ENCODE measurements at regions not wholly inside any gene's neighbourhood (a gene's known extent, or its start where the extent isn't known, plus 50 kb on each side); places are given as distances from the start of the nearest gene placed in this dataset.

- ATAC-seq (no peak), DNase-seq (no peak)
- Mint-ChIP-seq H3K27me3 (no peaks in the 10 kb centered on the region), H3K4me1 (no peaks in the 10 kb centered on the region), H3K36me3 (ENCODE audit: low read depth) (no peaks in the 10 kb centered on the region), H3K4me3 (no peak overlapping the region), H3K27ac (no peak overlapping the region)
- no peaks in the 10 kb centered on the region for H3K9me3 ChIP-seq (ENCODE audit: control insufficient read depth, low read length, poor library complexity, severe bottlenecking)
These were observed 669.8 kb upstream of the POT1 start for GRCh38 chr7:125599387-125599786.

DNA sequence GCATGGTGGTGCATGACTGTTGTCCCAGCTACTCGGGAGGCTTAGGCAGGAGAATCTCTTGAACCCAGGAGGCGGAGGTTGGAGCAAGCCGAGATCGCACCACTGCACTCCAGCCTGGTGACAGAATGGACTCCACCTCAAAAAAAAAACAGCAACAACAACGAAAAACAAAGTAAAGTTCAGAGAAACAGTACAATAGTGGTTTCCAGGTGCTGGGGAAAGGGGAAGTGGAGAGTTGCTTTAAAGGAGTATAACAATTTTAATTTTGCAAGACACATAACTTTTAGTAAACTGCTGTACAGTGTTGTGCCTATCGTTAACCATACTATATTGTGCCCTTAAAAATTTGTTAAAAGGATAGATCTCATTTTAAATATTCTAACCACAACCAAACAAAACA is 662.7 kb upstream of the POT1 start:
- no peak for ATAC-seq
- no peaks in the 10 kb centered on the region for H3K9me3 ChIP-seq (ENCODE audit: control insufficient read depth, low read length, poor library complexity, severe bottlenecking)
- no peaks in the 10 kb centered on the region for H3K27me3 Mint-ChIP-seq
- H3K4me1 Mint-ChIP-seq = no peaks in the 10 kb centered on the region
- H3K4me3 Mint-ChIP-seq = no peak overlapping the region
- no peaks in the 10 kb centered on the region for H3K36me3 Mint-ChIP-seq (ENCODE audit: low read depth)
- no peak overlapping the region for H3K27ac Mint-ChIP-seq
- no peak for DNase-seq

- DNase-seq (no peak), ATAC-seq (no peak)
- Mint-ChIP-seq H3K4me1 (no peaks in the 10 kb centered on the region), H3K27me3 (no peaks in the 10 kb centered on the region), H3K36me3 (ENCODE audit: low read depth) (no peaks in the 10 kb centered on the region), H3K4me3 (no peak overlapping the region), H3K27ac (no peak overlapping the region)
- no peaks in the 10 kb centered on the region for H3K9me3 ChIP-seq (ENCODE audit: control insufficient read depth, low read length, poor library complexity, severe bottlenecking)
These were observed 643.5 kb upstream of the POT1 start for GRCh38 chr7:125573126-125573525.

GRCh38 chr7:125572414-125572813 is 642.8 kb upstream of the POT1 start:
- H3K4me1 Mint-ChIP-seq = no peaks in the 10 kb centered on the region
- no peaks in the 10 kb centered on the region for H3K36me3 Mint-ChIP-seq (ENCODE audit: low read depth)
- DNase-seq (no peak), ATAC-seq (no peak)
- no peak overlapping the region for H3K4me3 Mint-ChIP-seq
- H3K27ac Mint-ChIP-seq = no peak overlapping the region
- H3K9me3 ChIP-seq (ENCODE audit: control insufficient read depth, low read length, poor library complexity, severe bottlenecking) = no peaks in the 10 kb centered on the region
- no peaks in the 10 kb centered on the region for H3K27me3 Mint-ChIP-seq

DNA sequence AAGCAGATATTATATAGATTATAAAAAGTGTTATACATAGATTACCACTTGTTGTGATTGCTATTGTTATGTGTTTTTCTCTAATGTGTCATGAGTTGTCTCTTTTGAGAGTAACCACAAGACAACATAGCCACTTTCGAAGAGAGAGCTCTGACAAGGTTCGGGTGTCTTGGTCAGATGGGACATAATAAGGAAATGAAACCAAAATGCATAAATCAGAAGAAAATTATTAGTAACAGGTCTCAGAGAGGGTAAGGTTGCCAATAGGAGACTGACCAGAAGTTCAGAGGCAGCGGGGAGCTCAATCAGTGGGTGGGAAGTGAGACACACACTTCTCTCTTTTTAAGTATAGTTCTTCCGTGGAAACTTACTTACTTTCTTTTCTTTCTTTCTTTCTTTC is 639.2 kb upstream of the POT1 start:
- H3K36me3 Mint-ChIP-seq (ENCODE audit: low read depth) = no peaks in the 10 kb centered on the region
- ATAC-seq = no peak
- no peaks in the 10 kb centered on the region for H3K4me1 Mint-ChIP-seq
- H3K4me3 Mint-ChIP-seq = no peak overlapping the region
- H3K27ac Mint-ChIP-seq = no peak overlapping the region
- H3K27me3 Mint-ChIP-seq = no peaks in the 10 kb centered on the region
- no peaks in the 10 kb centered on the region for H3K9me3 ChIP-seq (ENCODE audit: control insufficient read depth, low read length, poor library complexity, severe bottlenecking)
- no peak for DNase-seq

GRCh38 chr7:125567686-125568085 is 638.1 kb upstream of the POT1 start:
- no peaks in the 10 kb centered on the region for H3K36me3 Mint-ChIP-seq (ENCODE audit: low read depth)
- ATAC-seq (no peak), DNase-seq (no peak)
- H3K9me3 ChIP-seq (ENCODE audit: control insufficient read depth, low read length, poor library complexity, severe bottlenecking) = no peaks in the 10 kb centered on the region
- no peak overlapping the region for H3K4me3 Mint-ChIP-seq
- H3K4me1 Mint-ChIP-seq = no peaks in the 10 kb centered on the region
- H3K27me3 Mint-ChIP-seq = no peaks in the 10 kb centered on the region
- H3K27ac Mint-ChIP-seq = no peak overlapping the region

DNA sequence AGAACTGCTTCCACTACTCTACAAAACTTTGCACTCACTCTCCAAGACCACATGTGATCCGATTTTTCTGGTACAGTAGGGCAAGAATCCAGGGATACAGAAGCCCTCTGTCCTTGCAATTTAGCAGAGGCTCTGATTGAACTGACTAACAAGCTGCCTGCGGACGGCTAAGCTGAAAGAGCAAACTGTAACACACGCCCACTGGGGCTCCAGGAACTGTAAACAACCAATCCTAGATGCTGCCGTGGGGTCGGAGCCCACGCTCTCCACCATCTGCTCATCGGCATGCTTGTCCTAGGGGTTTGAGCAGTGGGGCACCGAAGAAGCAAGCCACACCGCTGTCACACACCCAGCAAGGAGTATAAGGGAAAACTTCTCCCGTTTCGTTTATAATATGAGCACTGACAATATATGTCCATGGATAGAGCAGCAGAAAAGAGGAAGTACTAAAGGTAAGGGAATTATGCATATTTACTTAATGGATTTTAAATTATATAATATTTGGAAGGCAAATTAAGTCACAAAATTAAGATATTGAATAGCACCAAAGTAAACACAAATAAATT is 634.4 kb upstream of the POT1 start:
- no peak for ATAC-seq
- no peaks in the 10 kb centered on the region for H3K4me1 Mint-ChIP-seq
- H3K4me3 Mint-ChIP-seq = no peak overlapping the region
- H3K27me3 Mint-ChIP-seq = no peaks in the 10 kb centered on the region
- H3K9me3 ChIP-seq (ENCODE audit: control insufficient read depth, low read length, poor library complexity, severe bottlenecking) = no peaks in the 10 kb centered on the region
- no peaks in the 10 kb centered on the region for H3K36me3 Mint-ChIP-seq (ENCODE audit: low read depth)
- DNase-seq = no peak
- H3K27ac Mint-ChIP-seq = no peak overlapping the region

DNA sequence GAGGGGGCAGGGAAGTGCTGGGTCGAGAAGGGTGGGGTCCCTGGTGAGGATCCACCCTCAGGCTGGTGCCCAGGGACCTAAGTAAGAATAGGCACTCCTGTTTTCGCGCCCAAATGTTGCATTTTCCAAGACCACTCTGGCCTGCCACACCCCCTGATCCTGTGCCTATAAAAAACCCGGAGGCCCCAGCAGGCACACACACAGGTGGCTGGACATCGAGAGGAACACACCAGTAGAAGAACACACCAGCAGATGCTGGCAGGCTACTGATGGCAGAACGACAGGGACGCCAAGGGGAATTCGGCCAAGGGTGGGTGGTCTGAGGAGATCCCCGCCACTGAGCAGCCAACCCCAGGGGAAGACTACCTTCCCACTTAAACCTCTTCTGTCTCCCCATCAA is 633.9 kb upstream of the POT1 start:
- DNase-seq = no peak
- Mint-ChIP-seq H3K27me3 (no peaks in the 10 kb centered on the region), H3K4me1 (no peaks in the 10 kb centered on the region), H3K36me3 (ENCODE audit: low read depth) (no peaks in the 10 kb centered on the region), H3K27ac (no peak overlapping the region), H3K4me3 (no peak overlapping the region)
- ATAC-seq = no peak
- H3K9me3 ChIP-seq (ENCODE audit: control insufficient read depth, low read length, poor library complexity, severe bottlenecking) = no peaks in the 10 kb centered on the region

GRCh38 chr7:125561006-125561405 is 631.4 kb upstream of the POT1 start:
- ATAC-seq (no peak), DNase-seq (no peak)
- no peak overlapping the region for H3K27ac Mint-ChIP-seq
- H3K4me3 Mint-ChIP-seq = no peak overlapping the region
- no peaks in the 10 kb centered on the region for H3K9me3 ChIP-seq (ENCODE audit: control insufficient read depth, low read length, poor library complexity, severe bottlenecking)
- H3K4me1 Mint-ChIP-seq = no peaks in the 10 kb centered on the region
- no peaks in the 10 kb centered on the region for H3K36me3 Mint-ChIP-seq (ENCODE audit: low read depth)
- no peaks in the 10 kb centered on the region for H3K27me3 Mint-ChIP-seq

GRCh38 chr7:125559921-125560320 is 630.3 kb upstream of the POT1 start:
- Mint-ChIP-seq H3K27me3 (no peaks in the 10 kb centered on the region), H3K27ac (no peak overlapping the region), H3K36me3 (ENCODE audit: low read depth) (no peaks in the 10 kb centered on the region), H3K4me3 (no peak overlapping the region), H3K4me1 (no peaks in the 10 kb centered on the region)
- H3K9me3 ChIP-seq (ENCODE audit: control insufficient read depth, low read length, poor library complexity, severe bottlenecking) = no peaks in the 10 kb centered on the region
- DNase-seq (no peak), ATAC-seq (no peak)

DNA sequence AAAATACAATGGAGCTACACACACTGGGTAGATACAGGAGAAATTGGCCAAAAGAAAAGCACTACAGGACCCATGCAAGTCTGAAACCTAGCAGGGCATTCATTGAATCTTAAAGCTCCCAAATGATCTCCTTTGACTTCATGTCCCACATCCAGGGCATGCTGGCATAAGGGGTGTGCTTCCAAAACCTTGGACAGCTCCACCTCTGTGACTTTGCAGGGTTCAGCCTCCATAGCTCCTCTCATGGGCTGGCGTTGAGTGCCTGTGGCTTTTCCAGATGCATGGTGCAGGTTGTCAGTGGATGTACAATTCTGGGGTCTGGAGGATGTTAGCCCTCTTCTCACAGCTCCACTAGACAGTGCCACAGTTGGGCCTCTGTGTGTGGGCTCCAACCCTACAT is 626.3 kb upstream of the POT1 start:
- Mint-ChIP-seq H3K4me3 (no peak overlapping the region), H3K4me1 (no peaks in the 10 kb centered on the region), H3K27me3 (no peaks in the 10 kb centered on the region), H3K27ac (no peak overlapping the region), H3K36me3 (ENCODE audit: low read depth) (no peaks in the 10 kb centered on the region)
- H3K9me3 ChIP-seq (ENCODE audit: control insufficient read depth, low read length, poor library complexity, severe bottlenecking) = no peaks in the 10 kb centered on the region
- ATAC-seq = no peak
- DNase-seq = no peak

- Mint-ChIP-seq H3K27me3 (no peaks in the 10 kb centered on the region), H3K36me3 (ENCODE audit: low read depth) (no peaks in the 10 kb centered on the region), H3K4me1 (no peaks in the 10 kb centered on the region), H3K4me3 (no peak overlapping the region), H3K27ac (no peak overlapping the region)
- H3K9me3 ChIP-seq (ENCODE audit: control insufficient read depth, low read length, poor library complexity, severe bottlenecking) = no peaks in the 10 kb centered on the region
- DNase-seq = no peak
- ATAC-seq = no peak
These were observed 621.4 kb upstream of the POT1 start for GRCh38 chr7:125551008-125551407.

DNA sequence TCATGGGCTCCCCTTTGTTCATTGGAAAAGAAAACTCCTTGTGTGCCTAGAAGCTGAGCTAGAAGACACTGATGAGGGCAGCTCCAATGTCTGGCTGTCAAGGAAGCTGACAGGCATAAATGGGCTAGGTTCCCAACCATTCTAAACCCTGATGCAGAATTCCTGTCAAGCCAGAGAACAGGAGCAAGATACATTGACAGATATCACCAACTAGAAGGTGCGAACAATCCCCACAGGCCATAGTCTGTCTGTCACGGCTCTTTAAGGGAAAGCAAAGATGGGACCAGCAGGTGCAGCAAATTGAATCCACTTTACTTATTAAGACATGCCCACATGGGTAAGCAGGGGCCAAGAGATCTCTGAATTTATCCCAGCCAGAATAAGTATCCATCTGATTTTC is 617.9 kb upstream of the POT1 start:
- H3K27ac Mint-ChIP-seq = no peak overlapping the region
- no peaks in the 10 kb centered on the region for H3K36me3 Mint-ChIP-seq (ENCODE audit: low read depth)
- ATAC-seq (no peak), DNase-seq (no peak)
- no peaks in the 10 kb centered on the region for H3K27me3 Mint-ChIP-seq
- H3K4me1 Mint-ChIP-seq = no peaks in the 10 kb centered on the region
- no peaks in the 10 kb centered on the region for H3K9me3 ChIP-seq (ENCODE audit: control insufficient read depth, low read length, poor library complexity, severe bottlenecking)
- H3K4me3 Mint-ChIP-seq = no peak overlapping the region

- no peaks in the 10 kb centered on the region for H3K4me1 Mint-ChIP-seq
- H3K27ac Mint-ChIP-seq = no peak overlapping the region
- H3K9me3 ChIP-seq (ENCODE audit: control insufficient read depth, low read length, poor library complexity, severe bottlenecking) = no peaks in the 10 kb centered on the region
- no peaks in the 10 kb centered on the region for H3K36me3 Mint-ChIP-seq (ENCODE audit: low read depth)
- H3K4me3 Mint-ChIP-seq = no peak overlapping the region
- H3K27me3 Mint-ChIP-seq = no peaks in the 10 kb centered on the region
- ATAC-seq (no peak), DNase-seq (no peak)
These were observed 600.9 kb upstream of the POT1 start for GRCh38 chr7:125530553-125530952.

DNA sequence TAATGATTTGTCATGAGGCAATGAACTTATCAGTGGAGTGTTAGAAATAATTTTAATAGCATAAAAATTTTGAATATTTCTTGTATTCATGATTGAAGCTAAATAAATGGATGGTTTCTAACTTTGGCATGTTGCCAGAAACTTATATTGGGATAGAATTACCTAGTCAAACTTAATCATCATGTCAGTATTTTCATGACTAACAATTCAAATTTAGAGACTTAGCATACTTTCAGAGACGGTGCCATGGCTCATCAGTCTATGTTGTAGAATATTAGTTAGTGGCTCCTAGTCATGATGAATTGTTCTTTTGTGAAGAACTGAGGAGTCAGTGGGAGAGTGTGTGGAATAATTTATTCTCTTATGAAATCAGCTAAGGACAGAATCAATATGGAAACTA is 599.6 kb upstream of the POT1 start:
- H3K36me3 Mint-ChIP-seq (ENCODE audit: low read depth) = no peaks in the 10 kb centered on the region
- no peak overlapping the region for H3K27ac Mint-ChIP-seq
- H3K27me3 Mint-ChIP-seq = no peaks in the 10 kb centered on the region
- no peaks in the 10 kb centered on the region for H3K9me3 ChIP-seq (ENCODE audit: control insufficient read depth, low read length, poor library complexity, severe bottlenecking)
- ATAC-seq (no peak), DNase-seq (no peak)
- H3K4me1 Mint-ChIP-seq = no peaks in the 10 kb centered on the region
- H3K4me3 Mint-ChIP-seq = no peak overlapping the region
